Left renal pelvis (tissue), 4 donors: ENCODE measurements at regions not wholly inside any gene's neighbourhood (a gene's known extent, or its start where the extent isn't known, plus 50 kb on each side); places are given as distances from the start of the nearest gene placed in this dataset.

Experiments
- DNase-seq, 4 donors: peaks; one replicate each; pipeline ENCODE4 v3.0.0-alpha.2; 2013; ENCODE audit warnings: low read depth in 4 of 4, low spot score in 3 of 4

GRCh38 chr20:40249805-40250204, 439.2 kb downstream of the MAFB start:
- DNase-seq, result no peak

GRCh38 chr20:40245829-40246228, 443.2 kb downstream of the MAFB start:
- no peak for DNase-seq

GRCh38 chr20:40244286-40244685, 444.8 kb downstream of the MAFB start:
- no peak for DNase-seq

- peak in 1 of 4 donors; percentile 25 for DNase-seq
These were observed 447.3 kb downstream of the MAFB start for GRCh38 chr20:40241596-40242343.

- DNase-seq, result no peak
These were observed 450.5 kb downstream of the MAFB start for GRCh38 chr20:40238511-40238910.

GRCh38 chr20:40234593-40234992, 454.4 kb downstream of the MAFB start:
- no peak for DNase-seq

- DNase-seq, result no peak
These were observed 455.6 kb downstream of the MAFB start for GRCh38 chr20:40233406-40233805.

GRCh38 chr20:40232756-40233155, 456.3 kb downstream of the MAFB start:
- no peak for DNase-seq

- no peak for DNase-seq
These were observed 456.8 kb downstream of the MAFB start for GRCh38 chr20:40232273-40232672.

GRCh38 chr20:40230486-40230885, 458.6 kb downstream of the MAFB start:
- DNase-seq, result no peak

- no peak for DNase-seq
These were observed 463.4 kb downstream of the MAFB start for GRCh38 chr20:40225596-40225995.

GRCh38 chr20:40223810-40224209, 465.2 kb downstream of the MAFB start:
- no peak for DNase-seq

GRCh38 chr20:40218971-40219370, 470.1 kb downstream of the MAFB start:
- DNase-seq, result no peak

GRCh38 chr20:40218316-40218969, 470.6 kb downstream of the MAFB start:
- no peak for DNase-seq

- DNase-seq, result no peak
These were observed 481.4 kb downstream of the MAFB start for GRCh38 chr20:40207655-40208054.

GRCh38 chr20:40205971-40206370, 483.1 kb downstream of the MAFB start:
- no peak for DNase-seq

- no peak for DNase-seq
These were observed 486.0 kb downstream of the MAFB start for GRCh38 chr20:40203032-40203431.

GRCh38 chr20:40197691-40198090, 491.3 kb downstream of the MAFB start:
- DNase-seq, result peak in 1 of 4 donors; percentile 27

- no peak for DNase-seq
These were observed 492.1 kb downstream of the MAFB start for GRCh38 chr20:40196846-40197436.

- no peak for DNase-seq
These were observed 493.3 kb downstream of the MAFB start for GRCh38 chr20:40195742-40196141.

- DNase-seq, result no peak
These were observed 496.5 kb downstream of the MAFB start for GRCh38 chr20:40192529-40192928.

GRCh38 chr20:40192081-40192480, 497.0 kb downstream of the MAFB start:
- DNase-seq, result no peak
